ENCODE measurements at regions not wholly inside any gene's neighbourhood (a gene's known extent, or its start where the extent isn't known, plus 50 kb on each side); places are given as distances from the start of the nearest gene placed in this dataset.

- POLR2A ChIA-PET: interaction anchor here (1.4 kb wide), 1 partner anchor 290 kb away, joined by 3 read pairs; the partner anchor contains the start of gene SOX11
- no peak overlapping the region for H3K4me3 ChIP-seq (ENCODE audit: low read depth, low read length)
- TF ChIP-seq CTCF (IDR thresholded peaks at IDR 0.05; ENCODE audit: insufficient read depth, low read length, missing control alignments): no peak
- no peak for DNase-seq (ENCODE audit: low read depth, low spot score)
- CTCF ChIA-PET: no interaction called here
These were observed 290.2 kb downstream of the SOX11 start for GRCh38 chr2:5982193-5982902.

- POLR2A ChIA-PET: no interaction called here
These were observed 290.7 kb downstream of the SOX11 start for GRCh38 chr2:5982903-5983265.

GRCh38 chr2:5983511-5984272, 291.5 kb downstream of the SOX11 start:
- no peak overlapping the region for H3K4me3 ChIP-seq (ENCODE audit: low read depth, low read length)
- TF ChIP-seq CTCF (IDR thresholded peaks at IDR 0.05; ENCODE audit: insufficient read depth, low read length, missing control alignments): no peak
- no peak for DNase-seq (ENCODE audit: low read depth, low spot score)
- CTCF ChIA-PET: no interaction called here
- POLR2A ChIA-PET: no interaction called here

More at GRCh38 chr2:5982903-5983265, 290.7 kb downstream of the SOX11 start:
- DNase-seq (ENCODE audit: low read depth, low spot score): no peak
- no peak for TF ChIP-seq CTCF (IDR thresholded peaks at IDR 0.05; ENCODE audit: insufficient read depth, low read length, missing control alignments)
- no peak overlapping the region for H3K4me3 ChIP-seq (ENCODE audit: low read depth, low read length)
- CTCF ChIA-PET: no interaction called here

- CTCF ChIA-PET: no interaction called here
- no peak overlapping the region for H3K4me3 ChIP-seq (ENCODE audit: low read depth, low read length)
- no peak for DNase-seq (ENCODE audit: low read depth, low spot score)
- POLR2A ChIA-PET: no interaction called here
- TF ChIP-seq CTCF (IDR thresholded peaks at IDR 0.05; ENCODE audit: insufficient read depth, low read length, missing control alignments): no peak
These were observed 292.1 kb downstream of the SOX11 start for GRCh38 chr2:5984273-5984655.

- no peak for DNase-seq (ENCODE audit: low read depth, low spot score)
- H3K4me3 ChIP-seq (ENCODE audit: low read depth, low read length): no peak overlapping the region
- no peak for TF ChIP-seq CTCF (IDR thresholded peaks at IDR 0.05; ENCODE audit: insufficient read depth, low read length, missing control alignments)
- ChIA-PET CTCF (no interaction called here), POLR2A (no interaction called here)
These were observed 292.8 kb downstream of the SOX11 start for GRCh38 chr2:5984946-5985345.

- CTCF ChIA-PET: no interaction called here
- no peak for TF ChIP-seq CTCF (IDR thresholded peaks at IDR 0.05; ENCODE audit: insufficient read depth, low read length, missing control alignments)
- H3K4me3 ChIP-seq (ENCODE audit: low read depth, low read length): no peak overlapping the region
- POLR2A ChIA-PET: no interaction called here
- no peak for DNase-seq (ENCODE audit: low read depth, low spot score)
These were observed 293.6 kb downstream of the SOX11 start for GRCh38 chr2:5985536-5986385.
